Right lobe of liver (tissue), 6 donors: ENCODE measurements at regions not wholly inside any gene's neighbourhood (a gene's known extent, or its start where the extent isn't known, plus 50 kb on each side); places are given as distances from the start of the nearest gene placed in this dataset.

Source experiments
- ATAC-seq, 4 donors: fragments of 200-7000 bp; cut with Tn5 transposase; one replicate each; pipeline ENCODE4 v1.9.1; 2020; ENCODE audit warnings: mild to moderate bottlenecking in 4 of 4, moderate library complexity in 4 of 4
- DNase-seq, 3 donors: peaks; one replicate each; pipeline ENCODE4 v3.0.0-alpha.2; 2020
- H3K27ac ChIP-seq, 3 donors: fragments of 200-600 bp; one replicate each; pipeline ENCODE4 v1.8.0; 2022
- H3K27me3 ChIP-seq, 2 donors: fragments of 200-600 bp; one replicate each; pipeline ENCODE4 v1.8.0; 2022
- H3K36me3 ChIP-seq, 4 donors: fragments of 200-600 bp; sonication (generic) in 1 of 4; one replicate each; pipeline versions ENCODE4 v1.5.1 to v1.8.0; 2017 to 2022; ENCODE audit warnings: control low read depth in 1 of 4
- H3K4me1 ChIP-seq, 4 donors: fragments of 200-600 bp; sonication (generic) in 1 of 4; one replicate each; pipeline versions ENCODE4 v1.5.1 to v1.8.0; 2017 to 2022; ENCODE audit warnings: control low read depth in 1 of 4
- H3K4me3 ChIP-seq, 3 donors: fragments of 200-600 bp; one replicate each; pipeline ENCODE4 v1.8.0; 2022
- H3K9me3 ChIP-seq, 4 donors: fragments of 200-600 bp; sonication (generic) in 1 of 4; one replicate each; pipeline versions ENCODE4 v1.5.1 to v1.8.0; 2017 to 2022; ENCODE audit warnings: control low read depth in 1 of 4
- CTCF ChIP-seq, 4 donors: fragments of 200-600 bp in 3 of 4; fragments of 450-650 bp in 1 of 4; IDR thresholded peaks; one replicate each; pipeline versions ENCODE4 v1.5.1 to v1.8.0; 2016 to 2022; ENCODE audit warnings: antibody characterized with exemption in 4 of 4, mild to moderate bottlenecking in 2 of 4
- POLR2A ChIP-seq: fragments of 450-650 bp; IDR thresholded peaks from one replicate; pipeline ENCODE4 v1.6.1; 2017; ENCODE audit warnings: antibody characterized with exemption, mild to moderate bottlenecking
- WGBS: methylation state at CpG from one replicate; pipeline ENCODE4 v1.1.6; 2018; ENCODE audit warnings: low coverage, low lambda C conversion rate; ENCODE audit not compliant: insufficient coverage; ENCODE audit errors: missing lambda C conversion rate; 5-methylcytosine and 5-hydroxymethylcytosine counted together
- intact Hi-C, 2 donors: fragments of 100-400 bp; cut with DNase I; formaldehyde crosslinking; loops; one replicate each; pipeline versions ENCODE4 v1.11.2 to v1.14.1; 2022
- donor health status: DM: no; HTN: yes; CAD: no.
- donor health status: DM: no; HTN: no; CAD: no.
- donor health status: DM: no; HTN: no; CAD: no.
- donor health status: DM: no; HTN: yes; CAD: no.
- donor health status: DM: no; HTN: yes; CAD: no.

- Histone ChIP-seq H3K4me1 (no peaks in the 10 kb centered on the region), H3K27me3 (no peaks in the 10 kb centered on the region), H3K27ac (no peak overlapping the region), H3K36me3 (no peaks in the 10 kb centered on the region), H3K4me3 (no peak overlapping the region), H3K9me3 (no peaks in the 10 kb centered on the region)
- 35% methylated on average over 3 of the region's 3 CpGs for WGBS
- no peak for ATAC-seq
- no peak for TF ChIP-seq CTCF (IDR thresholded peaks at IDR 0.05)
- no peak for TF ChIP-seq POLR2A
- intact Hi-C loops, result no loop called here
- DNase-seq, result no peak
Observed at GRCh38 chr13:21826214-21827015, 155.5 kb downstream of the FGF9 start.

- DNase-seq (no peak), ATAC-seq (no peak)
- Histone ChIP-seq H3K36me3 (no peaks in the 10 kb centered on the region), H3K4me1 (no peaks in the 10 kb centered on the region), H3K4me3 (no peak overlapping the region), H3K27me3 (no peaks in the 10 kb centered on the region), H3K9me3 (no peaks in the 10 kb centered on the region), H3K27ac (no peak overlapping the region)
- 79% methylated on average over 13 of the region's 13 CpGs for WGBS
- intact Hi-C loops, result no loop called here
- TF ChIP-seq POLR2A (no peak), CTCF (IDR thresholded peaks at IDR 0.05) (no peak)
Observed at GRCh38 chr13:21831654-21832324, 160.9 kb downstream of the FGF9 start.

- no peaks in the 10 kb centered on the region for H3K4me1 ChIP-seq
- no peak overlapping the region for H3K4me3 ChIP-seq
- H3K9me3 ChIP-seq, result no peaks in the 10 kb centered on the region
- no peaks in the 10 kb centered on the region for H3K27me3 ChIP-seq
- 54% methylated on average over 8 of the region's 9 CpGs for WGBS
- DNase-seq (no peak), ATAC-seq (no peak)
- TF ChIP-seq POLR2A (no peak), CTCF (IDR thresholded peaks at IDR 0.05) (no peak)
- intact Hi-C loops, result no loop called here
- no peaks in the 10 kb centered on the region for H3K36me3 ChIP-seq
- H3K27ac ChIP-seq, result no peak overlapping the region
Observed at GRCh38 chr13:21833921-21834320, 163.0 kb downstream of the FGF9 start.

GRCh38 chr13:21834521-21834920, 163.6 kb downstream of the FGF9 start:
- ATAC-seq (no peak), DNase-seq (no peak)
- H3K9me3 ChIP-seq, result no peaks in the 10 kb centered on the region
- 36% methylated on average over 6 of the region's 6 CpGs for WGBS
- H3K4me1 ChIP-seq, result no peaks in the 10 kb centered on the region
- H3K4me3 ChIP-seq, result no peak overlapping the region
- TF ChIP-seq CTCF (IDR thresholded peaks at IDR 0.05), result no peak
- no peak for TF ChIP-seq POLR2A
- no peaks in the 10 kb centered on the region for H3K36me3 ChIP-seq
- no peak overlapping the region for H3K27ac ChIP-seq
- intact Hi-C loops, result no loop called here
- no peaks in the 10 kb centered on the region for H3K27me3 ChIP-seq
